Uterus (tissue), 2 donors: ENCODE measurements at regions not wholly inside any gene's neighbourhood (a gene's known extent, or its start where the extent isn't known, plus 50 kb on each side); places are given as distances from the start of the nearest gene placed in this dataset.

ENCODE experiments used
- CTCF ChIP-seq, 4 experiments: fragments of 200-600 bp in 2 of 4; fragments of 450-650 bp in 2 of 4; sonication (generic) in 2 of 4; IDR thresholded peaks; one replicate each; pipeline ENCODE4 v1.5.1; 2016 to 2019; ENCODE audit warnings: antibody characterized with exemption in 4 of 4, mild to moderate bottlenecking in 2 of 4, moderate library complexity in 1 of 4
- POLR2A ChIP-seq, 2 donors: fragments of 450-650 bp; IDR thresholded peaks; one replicate each; pipeline ENCODE4 v1.6.1; 2016; ENCODE audit warnings: antibody characterized with exemption in 2 of 2, mild to moderate bottlenecking in 1 of 2, moderate library complexity in 1 of 2

GRCh38 chr16:76052725-76053124 lies 224.5 kb upstream of the CNTNAP4 start:
- TF ChIP-seq CTCF (IDR thresholded peaks at IDR 0.05) (no peak), POLR2A (IDR thresholded peaks at IDR 0.05) (no peak)
